H9 (cell line): ENCODE measurements at regions not wholly inside any gene's neighbourhood (a gene's known extent, or its start where the extent isn't known, plus 50 kb on each side); places are given as distances from the start of the nearest gene placed in this dataset.

Experiments used
- DNase-seq: peaks from one replicate; pipeline ENCODE4 v3.0.0-alpha.2; 2017
- H2AFZ ChIP-seq: one replicate; pipeline ENCODE4 v1.6.1; 2013; ENCODE audit warnings: mild to moderate bottlenecking, low read length, control low read depth, moderate library complexity
- H2AK5ac ChIP-seq: 2 replicates; pipeline ENCODE4 v1.6.1; 2013; ENCODE audit warnings: low read length, control low read depth, mixed read lengths; ENCODE audit not compliant: insufficient read length
- H2BK120ac ChIP-seq: one replicate; pipeline ENCODE4 v1.6.1; 2013; ENCODE audit warnings: low read depth, mild to moderate bottlenecking, low read length, control low read depth, inconsistent platforms; ENCODE audit not compliant: poor library complexity, severe bottlenecking
- H2BK12ac ChIP-seq: 2 replicates; pipeline ENCODE4 v1.6.1; 2013; ENCODE audit warnings: low read length, control low read depth, mixed read lengths, low read depth; ENCODE audit not compliant: insufficient read length
- H2BK15ac ChIP-seq: 2 replicates; pipeline ENCODE4 v1.6.1; 2013; ENCODE audit warnings: low read depth, low read length, control low read depth
- H2BK20ac ChIP-seq: one replicate; pipeline ENCODE4 v1.6.1; 2013; ENCODE audit warnings: low read depth, mild to moderate bottlenecking, low read length, control low read depth, inconsistent platforms; ENCODE audit not compliant: poor library complexity, severe bottlenecking
- H2BK5ac ChIP-seq: 2 replicates; pipeline ENCODE4 v1.6.1; 2013; ENCODE audit warnings: low read length, control low read depth, mixed read lengths; ENCODE audit not compliant: insufficient read length
- H3K14ac ChIP-seq: 2 replicates; pipeline ENCODE4 v1.6.1; 2013; ENCODE audit warnings: low read length, control low read depth; ENCODE audit not compliant: insufficient read depth
- H3K18ac ChIP-seq: 2 replicates; pipeline ENCODE4 v1.6.1; 2013; ENCODE audit warnings: low read depth, mild to moderate bottlenecking, mixed read lengths, low read length, control low read depth; ENCODE audit not compliant: insufficient read length
- H3K23ac ChIP-seq: 2 replicates; pipeline ENCODE4 v1.6.1; 2013; ENCODE audit warnings: low read length, control low read depth, mixed read lengths, low read depth; ENCODE audit not compliant: insufficient read length
- H3K23me2 ChIP-seq: 2 replicates; pipeline ENCODE4 v1.6.1; 2013; ENCODE audit warnings: low read depth, mild to moderate bottlenecking, mixed read lengths, low read length, control low read depth; ENCODE audit not compliant: insufficient read length, poor library complexity, severe bottlenecking
- H3K27ac ChIP-seq: 2 replicates; pipeline ENCODE4 v1.5.1; 2013; ENCODE audit warnings: low read length, control low read depth, mixed read lengths, low read depth; ENCODE audit not compliant: insufficient read length
- H3K27me3 ChIP-seq: 2 replicates; pipeline ENCODE4 v1.6.1; 2013; ENCODE audit warnings: low read length, control low read depth, inconsistent platforms; ENCODE audit not compliant: insufficient read depth
- H3K4ac ChIP-seq: 2 replicates; pipeline ENCODE4 v1.6.1; 2013; ENCODE audit warnings: low read depth, mild to moderate bottlenecking, control low read depth, inconsistent platforms, low read length, moderate library complexity
- H3K4me1 ChIP-seq: 2 replicates; pipeline ENCODE4 v1.6.1; 2013; ENCODE audit warnings: low read length, control low read depth, inconsistent platforms; ENCODE audit not compliant: insufficient read depth
- H3K4me2 ChIP-seq: 2 replicates; pipeline ENCODE4 v1.6.1; 2013; ENCODE audit warnings: low read length, control low read depth, mixed read lengths; ENCODE audit not compliant: insufficient read length, insufficient read depth
- H3K56ac ChIP-seq: 2 replicates; pipeline ENCODE4 v1.6.1; 2013; ENCODE audit warnings: low read depth, mild to moderate bottlenecking, mixed read lengths, low read length, control low read depth; ENCODE audit not compliant: insufficient read length
- H3K79me1 ChIP-seq: 2 replicates; pipeline ENCODE4 v1.6.1; 2013; ENCODE audit warnings: low read depth, mild to moderate bottlenecking, moderate library complexity, low read length, control low read depth, inconsistent platforms; ENCODE audit not compliant: insufficient read depth, poor library complexity, severe bottlenecking
- H3K79me2 ChIP-seq: 2 replicates; pipeline ENCODE4 v1.6.1; 2013; ENCODE audit warnings: low read length, control low read depth, inconsistent platforms; ENCODE audit not compliant: insufficient read depth
- H3K9ac ChIP-seq: 2 replicates; pipeline ENCODE4 v1.6.1; 2013; ENCODE audit warnings: low read length, control low read depth, mixed read lengths; ENCODE audit not compliant: insufficient read length; ENCODE audit errors: extremely low read depth
- H3K9me3 ChIP-seq: one replicate; pipeline ENCODE4 v1.6.1; 2013; ENCODE audit warnings: low read depth, low read length, inconsistent platforms; ENCODE audit not compliant: control insufficient read depth
- H3T11ph ChIP-seq: one replicate; pipeline ENCODE4 v1.6.1; 2013; ENCODE audit warnings: mild to moderate bottlenecking, low read length, control low read depth, inconsistent platforms
- H4K20me1 ChIP-seq: one replicate; pipeline ENCODE4 v1.6.1; 2013; ENCODE audit not compliant: control insufficient read depth, insufficient read length, insufficient read depth
- H4K5ac ChIP-seq: 2 replicates; pipeline ENCODE4 v1.6.1; 2013; ENCODE audit warnings: low read depth, mild to moderate bottlenecking, mixed read lengths, low read length, control low read depth; ENCODE audit not compliant: insufficient read length
- H4K8ac ChIP-seq: replicated peaks from 2 replicates; pipeline ENCODE4 v1.6.1; 2013; ENCODE audit warnings: low read length, control low read depth, mixed read lengths, low read depth; ENCODE audit not compliant: insufficient read length
- H4K91ac ChIP-seq: 2 replicates; pipeline ENCODE4 v1.6.1; 2013; ENCODE audit warnings: low read depth, mild to moderate bottlenecking, moderate library complexity, mixed read lengths, low read length, control low read depth; ENCODE audit not compliant: insufficient read length
- H3K27ac Mint-ChIP-seq, 3 experiments: 2 replicates in 2 of 3; 3 replicates in 1 of 3; pipeline ENCODE4 v1.8.0; 2020 to 2021; ENCODE audit warnings: mixed read lengths in 3 of 3, mild to moderate bottlenecking in 1 of 3, moderate library complexity in 1 of 3
- H3K27me3 Mint-ChIP-seq: 2 replicates; pipeline ENCODE4 v1.8.0; 2021; ENCODE audit warnings: low read depth, mild to moderate bottlenecking, moderate library complexity, mixed read lengths
- H3K36me3 Mint-ChIP-seq, 3 experiments: 2 replicates in 2 of 3; 3 replicates in 1 of 3; pipeline ENCODE4 v1.8.0; 2020 to 2021; ENCODE audit warnings: low read depth in 3 of 3, mixed read lengths in 3 of 3; ENCODE audit not compliant: insufficient read depth in 1 of 3
- H3K4me1 Mint-ChIP-seq, 2 experiments: 2 replicates each; pipeline ENCODE4 v1.8.0; 2020; ENCODE audit warnings: mixed read lengths in 2 of 2
- H3K4me3 Mint-ChIP-seq, 2 experiments: 2 replicates in 1 of 2; 3 replicates in 1 of 2; pipeline ENCODE4 v1.8.0; 2020 to 2021; ENCODE audit warnings: mild to moderate bottlenecking in 2 of 2, mixed read lengths in 2 of 2, moderate library complexity in 1 of 2
- H3K9me3 Mint-ChIP-seq, 2 experiments: 2 replicates in 1 of 2; 3 replicates in 1 of 2; pipeline ENCODE4 v1.8.0; 2020; ENCODE audit warnings: mild to moderate bottlenecking in 2 of 2, mixed read lengths in 2 of 2, moderate library complexity in 1 of 2
- WGBS: extraction: QIAGEN DNeasy Blood & Tissue Kit; methylation state at CpG from one replicate; pipeline ENCODE4 v1.1.7; 2013; ENCODE audit warnings: missing lambda C conversion rate, low lambda C conversion rate, mixed read lengths; ENCODE audit not compliant: insufficient read length; ENCODE audit errors: extremely low coverage; 5-methylcytosine and 5-hydroxymethylcytosine counted together
- TF ChIP-seq, protein P1 (sequence below): fragments of 200-600 bp; sonication (generic); conservative IDR thresholded peaks from 3 replicates; pipeline ENCODE4 v1.8.0; 2021; ENCODE audit warnings: antibody characterized with exemption, mild to moderate bottlenecking

DNA sequence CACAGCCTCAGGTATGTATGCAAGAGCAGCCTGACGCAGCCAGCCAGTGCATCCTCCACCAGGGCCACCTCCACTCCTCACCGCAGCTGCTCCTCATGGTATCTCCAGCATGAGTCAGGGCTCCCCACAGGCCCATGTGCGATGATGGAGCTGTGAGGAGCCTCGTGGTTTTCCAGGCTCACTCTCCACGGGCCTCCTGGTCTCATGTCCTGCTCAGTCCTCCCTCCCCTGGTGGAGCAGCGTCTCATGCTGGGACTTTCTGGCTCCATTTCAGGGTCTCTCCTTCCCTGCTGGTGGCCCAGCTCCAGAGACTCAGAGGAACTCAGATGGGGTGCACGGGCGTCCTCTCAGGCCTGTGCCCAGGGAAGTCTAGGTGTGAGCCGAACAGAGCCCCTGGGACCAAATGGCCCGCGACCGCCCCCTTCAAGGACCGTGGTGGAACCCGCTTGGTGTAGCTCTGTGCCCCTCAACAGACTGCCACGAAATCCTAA, 70.4 kb downstream of the METRNL start:
- no peak overlapping the region for H3K18ac ChIP-seq
- no peak overlapping the region for H2AFZ ChIP-seq
- no CpG with 5 or more reads among the region's 15 CpGs for WGBS
- TF ChIP-seq, protein P1, sequence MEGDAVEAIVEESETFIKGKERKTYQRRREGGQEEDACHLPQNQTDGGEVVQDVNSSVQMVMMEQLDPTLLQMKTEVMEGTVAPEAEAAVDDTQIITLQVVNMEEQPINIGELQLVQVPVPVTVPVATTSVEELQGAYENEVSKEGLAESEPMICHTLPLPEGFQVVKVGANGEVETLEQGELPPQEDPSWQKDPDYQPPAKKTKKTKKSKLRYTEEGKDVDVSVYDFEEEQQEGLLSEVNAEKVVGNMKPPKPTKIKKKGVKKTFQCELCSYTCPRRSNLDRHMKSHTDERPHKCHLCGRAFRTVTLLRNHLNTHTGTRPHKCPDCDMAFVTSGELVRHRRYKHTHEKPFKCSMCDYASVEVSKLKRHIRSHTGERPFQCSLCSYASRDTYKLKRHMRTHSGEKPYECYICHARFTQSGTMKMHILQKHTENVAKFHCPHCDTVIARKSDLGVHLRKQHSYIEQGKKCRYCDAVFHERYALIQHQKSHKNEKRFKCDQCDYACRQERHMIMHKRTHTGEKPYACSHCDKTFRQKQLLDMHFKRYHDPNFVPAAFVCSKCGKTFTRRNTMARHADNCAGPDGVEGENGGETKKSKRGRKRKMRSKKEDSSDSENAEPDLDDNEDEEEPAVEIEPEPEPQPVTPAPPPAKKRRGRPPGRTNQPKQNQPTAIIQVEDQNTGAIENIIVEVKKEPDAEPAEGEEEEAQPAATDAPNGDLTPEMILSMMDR: no peak
- Mint-ChIP-seq H3K9me3 (peaks cover 0 to 15% of the 10 kb centered on the region in 2 experiments; a peak in 3 of 5 replicates), H3K27ac (no peak overlapping the region), H3K4me1 (peaks cover 15 to 17% of the 10 kb centered on the region in 2 experiments), H3K27me3 (peaks cover 2% of the 10 kb centered on the region), H3K36me3 (no peaks in the 10 kb centered on the region; a peak in 1 of 7 replicates), H3K4me3 (no peak overlapping the region)
- no peaks in the 10 kb centered on the region for H3K9me3 ChIP-seq
- no peaks in the 10 kb centered on the region for H4K20me1 ChIP-seq
- no peak overlapping the region for H2BK120ac ChIP-seq
- no peak overlapping the region for H3K4me2 ChIP-seq
- H2BK12ac ChIP-seq: no peak overlapping the region
- H3K4ac ChIP-seq: no peak overlapping the region
- H3K79me2 ChIP-seq: no peaks in the 10 kb centered on the region
- no peaks in the 10 kb centered on the region for H3K27me3 ChIP-seq
- H3K14ac ChIP-seq: no peak overlapping the region
- H3K4me1 ChIP-seq: 0 out of 2 replicates have a peak, but pooled peaks cover 1% of the 10 kb centered on the region
- H3K79me1 ChIP-seq: no peaks in the 10 kb centered on the region
- no peak overlapping the region for H4K5ac ChIP-seq
- H2BK5ac ChIP-seq: no peak overlapping the region
- no peak overlapping the region for H2BK20ac ChIP-seq
- no peak overlapping the region for H2AK5ac ChIP-seq
- H3K27ac ChIP-seq: no peak overlapping the region
- peak; percentile 25 for DNase-seq
- no peaks in the 10 kb centered on the region for H3K23me2 ChIP-seq
- H4K8ac ChIP-seq: no peak overlapping the region
- H2BK15ac ChIP-seq: no peak overlapping the region
- no peak overlapping the region for H4K91ac ChIP-seq
- H3K23ac ChIP-seq: no peak overlapping the region
- H3T11ph ChIP-seq: no peak overlapping the region
- no peak overlapping the region for H3K56ac ChIP-seq
- no peak overlapping the region for H3K9ac ChIP-seq
